Epithelial cell of esophagus (primary cell): ENCODE measurements at regions not wholly inside any gene's neighbourhood (a gene's known extent, or its start where the extent isn't known, plus 50 kb on each side); places are given as distances from the start of the nearest gene placed in this dataset.

ENCODE experiments used
- DNase-seq: peaks from one replicate; pipeline ENCODE4 v3.0.0; 2010; ENCODE audit warnings: low read depth
- H3K4me3 ChIP-seq: 2 replicates; pipeline ENCODE4 v1.5.1; 2011; ENCODE audit warnings: mild to moderate bottlenecking, low read length, control low read depth
- TF ChIP-seq, protein P1 (sequence below): IDR thresholded peaks from 2 replicates; pipeline ENCODE4 v1.5.1; 2011; ENCODE audit warnings: low read depth, mild to moderate bottlenecking, low read length, control low read depth, inconsistent platforms; ENCODE audit not compliant: insufficient read depth; ENCODE audit errors: missing control alignments

DNA sequence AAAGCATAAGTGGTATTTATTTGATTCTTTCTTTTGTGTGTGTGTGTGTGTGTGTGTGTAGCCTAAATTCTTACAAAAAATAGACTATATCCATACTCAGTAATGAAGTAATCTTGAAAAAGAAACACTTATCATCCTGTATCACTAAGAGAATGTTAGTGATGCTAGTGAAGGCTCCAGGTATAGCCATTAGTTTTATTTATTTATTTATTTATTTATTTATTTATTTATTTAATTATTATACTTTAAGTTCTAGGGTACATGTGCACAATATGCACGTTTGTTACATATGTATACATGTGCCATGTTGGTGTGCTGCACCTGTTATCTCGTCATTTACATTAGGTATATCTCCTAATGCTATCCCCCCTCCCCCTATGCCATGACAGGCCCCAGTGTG is 436.0 kb downstream of the HTR7 start:
- TF ChIP-seq, protein P1, sequence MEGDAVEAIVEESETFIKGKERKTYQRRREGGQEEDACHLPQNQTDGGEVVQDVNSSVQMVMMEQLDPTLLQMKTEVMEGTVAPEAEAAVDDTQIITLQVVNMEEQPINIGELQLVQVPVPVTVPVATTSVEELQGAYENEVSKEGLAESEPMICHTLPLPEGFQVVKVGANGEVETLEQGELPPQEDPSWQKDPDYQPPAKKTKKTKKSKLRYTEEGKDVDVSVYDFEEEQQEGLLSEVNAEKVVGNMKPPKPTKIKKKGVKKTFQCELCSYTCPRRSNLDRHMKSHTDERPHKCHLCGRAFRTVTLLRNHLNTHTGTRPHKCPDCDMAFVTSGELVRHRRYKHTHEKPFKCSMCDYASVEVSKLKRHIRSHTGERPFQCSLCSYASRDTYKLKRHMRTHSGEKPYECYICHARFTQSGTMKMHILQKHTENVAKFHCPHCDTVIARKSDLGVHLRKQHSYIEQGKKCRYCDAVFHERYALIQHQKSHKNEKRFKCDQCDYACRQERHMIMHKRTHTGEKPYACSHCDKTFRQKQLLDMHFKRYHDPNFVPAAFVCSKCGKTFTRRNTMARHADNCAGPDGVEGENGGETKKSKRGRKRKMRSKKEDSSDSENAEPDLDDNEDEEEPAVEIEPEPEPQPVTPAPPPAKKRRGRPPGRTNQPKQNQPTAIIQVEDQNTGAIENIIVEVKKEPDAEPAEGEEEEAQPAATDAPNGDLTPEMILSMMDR: no peak
- H3K4me3 ChIP-seq: no peak overlapping the region
- DNase-seq: no peak

DNA sequence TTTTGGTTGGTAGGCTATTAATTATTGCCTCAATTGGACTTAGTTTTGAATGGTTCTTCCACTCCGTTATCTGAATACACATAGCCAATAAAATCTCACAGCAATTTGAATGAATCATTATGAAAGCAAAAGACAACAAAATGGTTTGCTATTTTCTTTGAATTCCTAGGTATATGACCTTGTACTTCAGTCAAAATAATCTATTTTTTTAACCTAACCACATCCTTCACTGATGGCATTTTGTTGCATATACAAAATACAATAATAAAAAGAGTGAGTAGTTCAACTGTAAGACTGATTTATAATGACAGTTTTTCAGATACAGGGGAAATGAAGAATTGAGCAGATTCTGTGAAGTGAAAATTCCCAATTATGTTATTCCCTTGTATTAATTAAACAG is 433.1 kb downstream of the HTR7 start:
- H3K4me3 ChIP-seq: no peak overlapping the region
- DNase-seq: no peak
- TF ChIP-seq, protein P1: no peak

DNA sequence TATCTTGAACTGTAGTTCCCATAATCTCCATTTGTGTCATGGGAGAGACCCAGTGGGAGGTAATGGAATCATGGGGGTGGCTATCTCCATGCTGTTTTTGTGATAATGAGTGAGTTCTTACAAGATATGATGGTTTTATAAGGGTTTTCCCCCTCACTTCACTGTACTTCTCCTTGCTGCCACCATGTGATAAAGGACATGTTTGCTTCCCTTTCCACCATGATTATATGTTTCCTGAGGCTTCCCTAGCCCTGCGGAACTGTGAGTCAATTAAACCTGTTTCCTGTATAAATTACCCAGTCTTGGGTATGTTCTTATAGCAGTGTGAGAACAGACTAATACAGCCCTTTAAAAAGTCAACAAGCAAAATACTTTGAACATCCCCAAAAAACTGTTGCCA is 427.7 kb downstream of the HTR7 start:
- TF ChIP-seq, protein P1: no peak
- no peak overlapping the region for H3K4me3 ChIP-seq
- DNase-seq: no peak

DNA sequence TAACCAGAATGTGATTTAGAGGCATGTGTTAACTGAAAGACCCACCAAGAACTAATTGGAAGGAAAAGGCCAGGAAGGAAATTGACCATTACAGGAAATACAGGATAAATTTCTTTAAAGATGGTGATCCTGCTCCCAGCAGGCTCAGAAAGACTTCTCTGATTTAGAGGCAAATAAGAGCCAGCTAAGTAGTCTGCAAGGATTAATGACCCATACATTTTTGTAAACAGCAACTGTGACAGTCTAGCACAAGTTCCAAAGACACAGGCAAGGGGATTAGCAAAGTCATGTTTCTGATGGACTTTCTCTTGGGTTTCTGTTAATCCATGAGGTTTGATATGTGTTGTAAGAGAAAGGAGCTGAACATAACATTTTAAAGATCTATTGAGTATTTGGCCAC is 425.0 kb downstream of the HTR7 start:
- no peak for DNase-seq
- TF ChIP-seq, protein P1: no peak
- no peak overlapping the region for H3K4me3 ChIP-seq

DNA sequence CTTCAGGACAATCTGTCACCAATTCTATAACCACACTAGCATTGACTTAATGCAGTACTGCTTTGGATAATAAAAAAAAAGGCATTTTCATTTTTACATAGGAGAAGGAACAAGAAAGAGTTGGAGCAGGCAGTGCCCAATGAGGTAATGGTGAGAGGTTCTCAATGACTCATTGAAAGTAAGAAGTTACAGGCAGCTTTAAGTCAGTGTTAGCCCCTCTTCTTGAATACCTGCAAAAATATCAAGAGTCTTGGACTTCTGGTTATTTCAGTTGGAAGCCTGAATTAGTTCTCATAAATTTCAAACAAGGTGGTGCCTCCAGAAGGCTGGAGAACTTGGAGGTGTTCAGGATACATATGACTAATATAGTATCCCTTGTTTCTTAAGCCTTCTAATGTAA is 422.5 kb downstream of the HTR7 start:
- H3K4me3 ChIP-seq: no peak overlapping the region
- peak; percentile 60 for DNase-seq
- TF ChIP-seq, protein P1: no peak

DNA sequence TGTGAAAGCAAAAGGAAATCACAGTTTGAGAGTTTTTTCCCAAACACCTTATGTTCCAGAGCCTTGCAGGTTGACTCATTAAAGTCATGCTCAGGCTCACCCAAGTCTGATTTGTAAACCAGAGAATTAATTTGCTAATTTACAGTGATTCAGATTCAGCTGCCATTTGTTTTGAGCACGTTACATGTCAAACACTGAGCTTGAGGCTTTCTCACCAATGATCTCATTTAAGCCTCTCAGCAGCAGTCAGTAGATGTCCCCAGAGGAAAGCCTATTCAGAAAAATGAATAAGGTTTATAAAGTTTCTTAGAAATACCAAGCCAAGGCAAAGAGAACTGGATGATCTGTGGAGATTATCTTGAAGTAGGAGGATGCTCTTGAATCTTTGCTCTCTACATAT is 420.4 kb downstream of the HTR7 start:
- TF ChIP-seq, protein P1: peak; percentile 35
- H3K4me3 ChIP-seq: no peak overlapping the region
- DNase-seq: peak; percentile 82

DNA sequence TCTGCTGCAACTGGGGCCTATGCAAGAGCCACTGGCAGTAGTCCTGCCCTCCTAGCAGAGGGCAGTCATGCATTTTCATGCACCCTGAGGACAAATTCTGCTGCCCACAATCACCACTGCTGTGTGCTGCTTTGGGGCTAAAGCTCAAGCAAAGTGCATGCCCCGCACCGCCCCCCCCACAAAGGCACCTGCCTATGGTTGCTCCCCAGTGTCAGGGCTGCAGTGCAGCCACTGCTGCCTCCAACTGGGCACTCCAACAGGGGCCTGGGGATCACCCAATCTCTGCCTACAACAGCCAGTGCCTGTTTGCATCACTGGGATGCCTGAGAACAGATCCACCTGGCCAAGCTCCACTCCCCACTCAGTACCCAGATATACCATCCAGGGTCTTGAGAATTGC is 417.0 kb downstream of the HTR7 start:
- TF ChIP-seq, protein P1: no peak
- no peak for DNase-seq
- no peak overlapping the region for H3K4me3 ChIP-seq
